Right lobe of liver (tissue), 4 donors: ENCODE measurements at regions not wholly inside any gene's neighbourhood (a gene's known extent, or its start where the extent isn't known, plus 50 kb on each side); places are given as distances from the start of the nearest gene placed in this dataset.

Source experiments
- POLR2A ChIP-seq: fragments of 450-650 bp; IDR thresholded peaks from one replicate; pipeline ENCODE4 v1.6.1; 2017; ENCODE audit warnings: antibody characterized with exemption, mild to moderate bottlenecking
- TF ChIP-seq, protein P1 (sequence below), 4 donors: fragments of 200-600 bp in 3 of 4; fragments of 450-650 bp in 1 of 4; IDR thresholded peaks; one replicate each; pipeline versions ENCODE4 v1.5.1 to v1.8.0; 2016 to 2022; ENCODE audit warnings: antibody characterized with exemption in 4 of 4, mild to moderate bottlenecking in 2 of 4
- donor health status: DM: no; HTN: no; CAD: no.
- donor health status: DM: no; HTN: no; CAD: no.
- donor health status: DM: no; HTN: yes; CAD: no.

DNA sequence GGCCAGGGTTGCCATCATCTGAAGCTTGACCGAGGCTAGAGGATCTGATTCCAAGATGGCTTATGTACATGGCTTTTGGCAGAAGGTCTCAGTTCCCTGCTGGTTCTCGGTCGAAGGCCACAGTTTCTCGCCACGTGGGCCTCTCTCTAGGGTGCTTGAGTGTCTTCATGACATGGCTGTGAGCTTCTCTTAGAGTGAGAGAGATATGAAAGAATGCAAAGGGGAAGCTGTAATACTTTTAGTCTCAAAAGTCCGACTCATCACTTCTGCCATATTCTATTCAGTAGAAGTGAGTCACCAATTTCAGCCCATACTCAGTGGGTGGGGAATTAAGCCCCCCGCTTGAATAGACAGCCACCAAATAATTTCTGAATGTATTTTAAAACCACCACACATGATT, 94.2 kb downstream of the UTRN start:
- TF ChIP-seq, protein P1, sequence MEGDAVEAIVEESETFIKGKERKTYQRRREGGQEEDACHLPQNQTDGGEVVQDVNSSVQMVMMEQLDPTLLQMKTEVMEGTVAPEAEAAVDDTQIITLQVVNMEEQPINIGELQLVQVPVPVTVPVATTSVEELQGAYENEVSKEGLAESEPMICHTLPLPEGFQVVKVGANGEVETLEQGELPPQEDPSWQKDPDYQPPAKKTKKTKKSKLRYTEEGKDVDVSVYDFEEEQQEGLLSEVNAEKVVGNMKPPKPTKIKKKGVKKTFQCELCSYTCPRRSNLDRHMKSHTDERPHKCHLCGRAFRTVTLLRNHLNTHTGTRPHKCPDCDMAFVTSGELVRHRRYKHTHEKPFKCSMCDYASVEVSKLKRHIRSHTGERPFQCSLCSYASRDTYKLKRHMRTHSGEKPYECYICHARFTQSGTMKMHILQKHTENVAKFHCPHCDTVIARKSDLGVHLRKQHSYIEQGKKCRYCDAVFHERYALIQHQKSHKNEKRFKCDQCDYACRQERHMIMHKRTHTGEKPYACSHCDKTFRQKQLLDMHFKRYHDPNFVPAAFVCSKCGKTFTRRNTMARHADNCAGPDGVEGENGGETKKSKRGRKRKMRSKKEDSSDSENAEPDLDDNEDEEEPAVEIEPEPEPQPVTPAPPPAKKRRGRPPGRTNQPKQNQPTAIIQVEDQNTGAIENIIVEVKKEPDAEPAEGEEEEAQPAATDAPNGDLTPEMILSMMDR (IDR thresholded peaks at IDR 0.05): no peak
- no peak for TF ChIP-seq POLR2A
